Loucy (cell line): ENCODE measurements at regions not wholly inside any gene's neighbourhood (a gene's known extent, or its start where the extent isn't known, plus 50 kb on each side); places are given as distances from the start of the nearest gene placed in this dataset.

Experiments used
- CTCF ChIP-seq: fragments of 200-600 bp; sonication (generic); conservative IDR thresholded peaks from 2 replicates; pipeline ENCODE4 v1.5.1; 2014; ENCODE audit warnings: mild to moderate bottlenecking, antibody characterized with exemption, low read length
- EZH2phosphoT487 ChIP-seq: fragments of 200-600 bp; IDR thresholded peaks from 2 replicates; pipeline ENCODE4 v1.6.1; 2018; ENCODE audit warnings: antibody characterized with exemption, mild to moderate bottlenecking, moderate library complexity, borderline replicate concordance

- no peak for TF ChIP-seq CTCF
- no peak for TF ChIP-seq EZH2phosphoT487
Measured at GRCh38 chrX:121782976-121783375, 735.6 kb downstream of the GLUD2 start.
